NB4 (cell line): ENCODE measurements at regions not wholly inside any gene's neighbourhood (a gene's known extent, or its start where the extent isn't known, plus 50 kb on each side); places are given as distances from the start of the nearest gene placed in this dataset.

Experiments
- TF ChIP-seq, protein P1 (sequence below): IDR thresholded peaks from 2 replicates; pipeline ENCODE4 v1.6.1; 2011; ENCODE audit warnings: low read depth, low read length
- TF ChIP-seq, protein P2 (sequence below): IDR thresholded peaks from one replicate; pipeline ENCODE4 v1.5.1; 2012; ENCODE audit warnings: low read depth, low read length

DNA sequence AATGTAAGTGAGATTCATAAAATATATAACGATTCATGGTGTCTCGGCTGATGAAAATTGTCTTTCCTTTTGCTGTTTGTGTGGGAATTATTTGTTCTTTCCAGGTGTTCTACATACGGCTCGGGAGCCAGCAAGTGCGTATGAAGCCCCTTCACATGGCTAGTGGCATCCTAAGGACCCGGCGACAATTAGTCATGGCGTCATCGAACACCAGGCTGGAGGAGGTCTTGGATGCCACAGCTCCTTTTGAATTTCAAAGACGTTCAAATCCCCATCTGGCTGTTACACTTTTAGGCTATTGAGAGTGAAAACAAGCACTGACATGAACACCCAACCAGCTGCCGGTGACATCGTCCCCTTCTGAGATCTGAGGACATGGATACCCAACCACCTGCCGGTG, 397.7 kb upstream of the TNRC6C start:
- TF ChIP-seq, protein P1, sequence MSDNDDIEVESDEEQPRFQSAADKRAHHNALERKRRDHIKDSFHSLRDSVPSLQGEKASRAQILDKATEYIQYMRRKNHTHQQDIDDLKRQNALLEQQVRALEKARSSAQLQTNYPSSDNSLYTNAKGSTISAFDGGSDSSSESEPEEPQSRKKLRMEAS: no peak
- TF ChIP-seq, protein P2, sequence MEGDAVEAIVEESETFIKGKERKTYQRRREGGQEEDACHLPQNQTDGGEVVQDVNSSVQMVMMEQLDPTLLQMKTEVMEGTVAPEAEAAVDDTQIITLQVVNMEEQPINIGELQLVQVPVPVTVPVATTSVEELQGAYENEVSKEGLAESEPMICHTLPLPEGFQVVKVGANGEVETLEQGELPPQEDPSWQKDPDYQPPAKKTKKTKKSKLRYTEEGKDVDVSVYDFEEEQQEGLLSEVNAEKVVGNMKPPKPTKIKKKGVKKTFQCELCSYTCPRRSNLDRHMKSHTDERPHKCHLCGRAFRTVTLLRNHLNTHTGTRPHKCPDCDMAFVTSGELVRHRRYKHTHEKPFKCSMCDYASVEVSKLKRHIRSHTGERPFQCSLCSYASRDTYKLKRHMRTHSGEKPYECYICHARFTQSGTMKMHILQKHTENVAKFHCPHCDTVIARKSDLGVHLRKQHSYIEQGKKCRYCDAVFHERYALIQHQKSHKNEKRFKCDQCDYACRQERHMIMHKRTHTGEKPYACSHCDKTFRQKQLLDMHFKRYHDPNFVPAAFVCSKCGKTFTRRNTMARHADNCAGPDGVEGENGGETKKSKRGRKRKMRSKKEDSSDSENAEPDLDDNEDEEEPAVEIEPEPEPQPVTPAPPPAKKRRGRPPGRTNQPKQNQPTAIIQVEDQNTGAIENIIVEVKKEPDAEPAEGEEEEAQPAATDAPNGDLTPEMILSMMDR: no peak
